H1 (cell line): ENCODE measurements at regions not wholly inside any gene's neighbourhood (a gene's known extent, or its start where the extent isn't known, plus 50 kb on each side); places are given as distances from the start of the nearest gene placed in this dataset.
A peak's percentile ranks its signal among the peaks of the same experiment; 100 is the strongest.

Experiments used
- CTCF ChIA-PET: fragments of 300-600 bp; sonication (Branson Sonifier 250); formaldehyde crosslinking; loops from one replicate; lab custom pipeline; 2021; ENCODE audit not compliant: partially characterized antibody; lab: Charles Lee
- POLR2A ChIA-PET: fragments of 300-600 bp; sonication (Branson Sonifier 250); formaldehyde crosslinking; loops from one replicate; lab custom pipeline; 2021; ENCODE audit warnings: inconsistent platforms; ENCODE audit not compliant: partially characterized antibody; lab: Charles Lee
- DNase-seq, 2 experiments: peaks; one replicate each; pipeline versions ENCODE4 v3.0.0 to v3.0.0-alpha.2; 2010 to 2022; ENCODE audit warnings: low spot score in 2 of 2, low read depth in 1 of 2, mixed read lengths in 1 of 2
- FAIRE-seq: peaks from 2 replicates; lab custom pipeline; 2011; peaks lifted over from hg19 to GRCh38; lab: Jason Lieb, UNC
- H2AFZ ChIP-seq: 2 replicates; pipeline ENCODE4 v1.8.1; 2012; ENCODE audit warnings: low read length, inconsistent platforms
- H2AK5ac ChIP-seq: 2 replicates; pipeline ENCODE4 v1.6.1; 2013; ENCODE audit warnings: low read depth, low read length
- H2BK120ac ChIP-seq: replicated peaks from 2 replicates; pipeline ENCODE3; 2013; ENCODE audit warnings: low read depth, low read length, inconsistent platforms
- H2BK12ac ChIP-seq: 2 replicates; pipeline ENCODE4 v1.6.1; 2013; ENCODE audit warnings: low read depth, low read length
- H2BK15ac ChIP-seq: 2 replicates; pipeline ENCODE4 v1.6.1; 2013; ENCODE audit warnings: low read length
- H2BK20ac ChIP-seq: 2 replicates; pipeline ENCODE4 v1.6.1; 2013; ENCODE audit warnings: low read length
- H2BK5ac ChIP-seq: 2 replicates; pipeline ENCODE4 v1.6.1; 2013; ENCODE audit warnings: low read depth, low read length
- H3K14ac ChIP-seq: 2 replicates; pipeline ENCODE4 v1.6.1; 2013; ENCODE audit warnings: inconsistent platforms; ENCODE audit not compliant: insufficient read length
- H3K18ac ChIP-seq: 2 replicates; pipeline ENCODE4 v1.6.1; 2013; ENCODE audit warnings: low read length; ENCODE audit errors: extremely low read depth
- H3K23ac ChIP-seq: 2 replicates; pipeline ENCODE4 v1.6.1; 2013; ENCODE audit warnings: inconsistent platforms; ENCODE audit not compliant: insufficient read length
- H3K23me2 ChIP-seq: 2 replicates; pipeline ENCODE4 v1.6.1; 2013; ENCODE audit warnings: low read depth, low read length
- H3K27ac ChIP-seq: 2 replicates; pipeline ENCODE4 v1.6.1; 2011; ENCODE audit warnings: low read depth, low read length, inconsistent platforms
- H3K27me3 ChIP-seq, 4 experiments: replicated peaks in 1 of 4; 1 replicate in 1 of 4; 2 replicates in 3 of 4; pipeline versions ENCODE4 v1.6.1 to v1.8.1; 2011 to 2013; ENCODE audit warnings: low read length in 3 of 4, mild to moderate bottlenecking in 3 of 4, inconsistent platforms in 2 of 4, mixed read lengths in 2 of 4, moderate library complexity in 1 of 4; ENCODE audit not compliant: control insufficient read depth in 3 of 4, insufficient read depth in 3 of 4; ENCODE audit errors: extremely low read depth in 1 of 4
- H3K36me3 ChIP-seq, 4 experiments: 2 replicates each; pipeline versions ENCODE4 v1.6.1 to v1.8.1; 2011 to 2013; ENCODE audit warnings: mild to moderate bottlenecking in 4 of 4, low read length in 3 of 4, moderate library complexity in 2 of 4, control low read depth in 1 of 4, inconsistent platforms in 1 of 4; ENCODE audit not compliant: insufficient read depth in 4 of 4, control insufficient read depth in 2 of 4
- H3K4ac ChIP-seq: replicated peaks from 2 replicates; pipeline ENCODE3; 2013; ENCODE audit warnings: low read length, low read depth, mixed read lengths, inconsistent platforms; ENCODE audit not compliant: insufficient read length
- H3K4me1 ChIP-seq, 4 experiments: replicated peaks in 1 of 4; 1 replicate in 1 of 4; 2 replicates in 3 of 4; pipeline versions ENCODE4 v1.6.1 to v1.8.1; 2011 to 2013; ENCODE audit warnings: low read length in 3 of 4, inconsistent platforms in 2 of 4, mixed read lengths in 1 of 4; ENCODE audit not compliant: insufficient read depth in 4 of 4, control insufficient read depth in 3 of 4
- H3K4me2 ChIP-seq, 2 experiments: 2 replicates each; pipeline versions ENCODE4 v1.6.1 to v1.8.1; 2011 to 2013; ENCODE audit warnings: low read depth in 2 of 2, low read length in 2 of 2, control low read depth in 1 of 2, inconsistent platforms in 1 of 2, mild to moderate bottlenecking in 1 of 2; ENCODE audit not compliant: insufficient read depth in 1 of 2
- H3K4me3 ChIP-seq, 4 experiments: fragments of 200-600, 300-600 bp in 1 of 4; sonication (generic), shearing (Covaris generic), sonication (Bioruptor Twin) in 1 of 4; 2 replicates each; pipeline versions ENCODE4 v1.5.1 to v1.8.1; 2011 to 2016; ENCODE audit warnings: low read length in 4 of 4, low read depth in 3 of 4, control low read depth in 2 of 4, inconsistent platforms in 2 of 4, mild to moderate bottlenecking in 2 of 4, mixed read lengths in 1 of 4, moderate library complexity in 1 of 4; ENCODE audit not compliant: insufficient read depth in 2 of 4; ENCODE audit errors: extremely low read depth in 1 of 4
- H3K56ac ChIP-seq: replicated peaks from 2 replicates; pipeline ENCODE3; 2013; ENCODE audit warnings: low read depth, mild to moderate bottlenecking, mixed read lengths, low read length, inconsistent platforms; ENCODE audit not compliant: insufficient read length
- H3K79me1 ChIP-seq: 2 replicates; pipeline ENCODE4 v1.6.1; 2013; ENCODE audit warnings: low read depth, low read length, control low read depth
- H3K79me2 ChIP-seq, 2 experiments: 2 replicates each; pipeline versions ENCODE4 v1.6.1 to v1.8.1; 2012 to 2013; ENCODE audit warnings: low read length in 2 of 2, mild to moderate bottlenecking in 2 of 2, inconsistent platforms in 1 of 2; ENCODE audit not compliant: insufficient read depth in 2 of 2, control insufficient read depth in 1 of 2
- H3K9ac ChIP-seq, 4 experiments: replicated peaks in 1 of 4; 1 replicate in 1 of 4; 2 replicates in 3 of 4; pipeline versions ENCODE4 v1.6.1 to v1.8.1; 2011 to 2013; ENCODE audit warnings: low read depth in 3 of 4, low read length in 3 of 4, control low read depth in 2 of 4, mild to moderate bottlenecking in 2 of 4, moderate library complexity in 2 of 4, inconsistent platforms in 1 of 4; ENCODE audit errors: extremely low read depth in 1 of 4
- H3K9me3 ChIP-seq, 2 experiments: 2 replicates each; pipeline versions ENCODE4 v1.6.1 to v1.8.1; 2012 to 2013; ENCODE audit warnings: mild to moderate bottlenecking in 2 of 2, moderate library complexity in 2 of 2, control low read depth in 1 of 2, inconsistent platforms in 1 of 2, low read depth in 1 of 2, low read length in 1 of 2, mixed read lengths in 1 of 2; ENCODE audit not compliant: insufficient read depth in 2 of 2
- H4K20me1 ChIP-seq, 2 experiments: replicated peaks in 1 of 2; 2 replicates each; pipeline versions ENCODE3 to v1.8.1; 2011 to 2013; ENCODE audit warnings: inconsistent platforms in 2 of 2, low read length in 2 of 2, mild to moderate bottlenecking in 1 of 2; ENCODE audit not compliant: insufficient read depth in 2 of 2, control insufficient read depth in 1 of 2
- H4K5ac ChIP-seq: 2 replicates; pipeline ENCODE4 v1.6.1; 2013; ENCODE audit warnings: low read length, low read depth, mixed read lengths, inconsistent platforms; ENCODE audit not compliant: insufficient read length
- H4K8ac ChIP-seq: 2 replicates; pipeline ENCODE4 v1.8.0; 2013; ENCODE audit warnings: mild to moderate bottlenecking, moderate library complexity, low read length, inconsistent platforms; ENCODE audit not compliant: insufficient read depth; ENCODE audit errors: extremely low read depth
- H4K91ac ChIP-seq: replicated peaks from 2 replicates; pipeline ENCODE3; 2013; ENCODE audit warnings: low read length, mixed read lengths, inconsistent platforms; ENCODE audit not compliant: insufficient read length
- CTCF ChIP-seq, 3 experiments: IDR thresholded peaks; 1 replicate in 2 of 3; 2 replicates in 1 of 3; pipeline versions ENCODE4 v1.5.1 to v1.6.1; 2011; ENCODE audit warnings: low read length in 3 of 3, mild to moderate bottlenecking in 3 of 3, inconsistent platforms in 2 of 3, low read depth in 1 of 3, moderate library complexity in 1 of 3; ENCODE audit not compliant: insufficient read depth in 1 of 3; ENCODE audit errors: control extremely low read depth in 1 of 3
- E2F6 ChIP-seq: IDR thresholded peaks from 2 replicates; pipeline ENCODE4 v1.6.1; 2012; ENCODE audit warnings: inconsistent platforms
- SP1 ChIP-seq: IDR thresholded peaks from 2 replicates; pipeline ENCODE4 v1.6.1; 2011; ENCODE audit warnings: low read depth, low read length
- TBP ChIP-seq: IDR thresholded peaks from 2 replicates; pipeline ENCODE4 v1.6.1; 2011; ENCODE audit warnings: low read depth, low read length, improper control_type of control experiment
- WGBS, 2 experiments: shearing (Covaris generic) in 1 of 2; methylation state at CpG; one replicate each; pipeline versions ENCODE4 v1.1.6 to v1.1.7; 2013 to 2015; ENCODE audit warnings: low lambda C conversion rate in 2 of 2, mixed read lengths in 2 of 2, inconsistent platforms in 1 of 2, low coverage in 1 of 2, missing lambda C conversion rate in 1 of 2; ENCODE audit not compliant: insufficient replicate concordance in 2 of 2, insufficient coverage in 1 of 2, insufficient read length in 1 of 2; ENCODE audit errors: extremely low coverage in 1 of 2, missing lambda C conversion rate in 1 of 2; 5-methylcytosine and 5-hydroxymethylcytosine counted together

- peak; percentile 55 for FAIRE-seq
Measured at GRCh38 chr6:11953641-11954040, 58.5 kb upstream of the HIVEP1 start.

More at GRCh38 chr6:11953641-11954040, 58.5 kb upstream of the HIVEP1 start:
- no peaks in the 10 kb centered on the region for H3K79me1 ChIP-seq
- no peak overlapping the region for H2BK20ac ChIP-seq
- H4K8ac ChIP-seq, result no peak overlapping the region
- ChIA-PET CTCF (interaction anchor here (1.7 kb wide), 1 partner anchor 42 kb away, joined by 5 read pairs; no protein-coding TSS in a partner anchor), POLR2A (no interaction called here)
- no peak overlapping the region for H3K4ac ChIP-seq
- no peak overlapping the region for H3K23ac ChIP-seq
- DNase-seq, result no peak
- H3K4me3 ChIP-seq, result no peak overlapping the region
- no peak overlapping the region for H2AK5ac ChIP-seq
- no peak overlapping the region for H2BK12ac ChIP-seq
- H2BK15ac ChIP-seq, result no peak overlapping the region
- H3K4me2 ChIP-seq, result no peak overlapping the region
- H3K9ac ChIP-seq, result no peak overlapping the region
- H4K91ac ChIP-seq, result no peak overlapping the region
- H3K56ac ChIP-seq, result no peak overlapping the region
- H2BK120ac ChIP-seq, result no peak overlapping the region
- no peak overlapping the region for H2BK5ac ChIP-seq
- H3K14ac ChIP-seq, result no peak overlapping the region
- no peak overlapping the region for H3K27ac ChIP-seq
- H2AFZ ChIP-seq, result 0 out of 2 replicates have a peak overlapping the region, but pooled peaks have one; percentile 3
- H4K5ac ChIP-seq, result no peak overlapping the region
- H3K27me3 ChIP-seq, result no peaks in the 10 kb centered on the region
- no peaks in the 10 kb centered on the region for H3K4me1 ChIP-seq
- no peak for TF ChIP-seq TBP
- no peak for TF ChIP-seq CTCF (IDR thresholded peaks at IDR 0.05; ENCODE audit: control extremely low read depth in 1 of 3, insufficient read depth in 1 of 3, low read depth in 1 of 3, low read length in 3 of 3)
- no peak for TF ChIP-seq E2F6
- no peak for TF ChIP-seq SP1
- H4K20me1 ChIP-seq, result no peaks in the 10 kb centered on the region
- no peaks in the 10 kb centered on the region for H3K9me3 ChIP-seq
- H3K18ac ChIP-seq, result no peak overlapping the region
- WGBS, 2 experiments, result 92% methylated on average over 2 of the region's 2 CpGs; no CpG with 5 or more reads in 1 of the 2 experiments
- H3K23me2 ChIP-seq, result no peaks in the 10 kb centered on the region; the same call in 1 of the 2 replicates
- H3K36me3 ChIP-seq, result no peaks in the 10 kb centered on the region
- no peaks in the 10 kb centered on the region for H3K79me2 ChIP-seq
